GM23338 (cell line): ENCODE measurements at regions not wholly inside any gene's neighbourhood (a gene's known extent, or its start where the extent isn't known, plus 50 kb on each side); places are given as distances from the start of the nearest gene placed in this dataset.

Source experiments
- ATAC-seq: fragments of 200-7000 bp; cut with Tn5 transposase; 3 replicates; pipeline ENCODE4 v1.9.1; 2020
- DNase-seq: peaks from one replicate; pipeline ENCODE4 v3.0.0-alpha.2; 2015; ENCODE audit warnings: low spot score
- H2AFZ ChIP-seq: fragments of 200-600 bp; sonication (generic); 2 replicates; pipeline ENCODE4 v1.8.0; 2016; ENCODE audit warnings: antibody characterized with exemption, mild to moderate bottlenecking, moderate library complexity
- H3F3A ChIP-seq: fragments of 200-600 bp; sonication (generic); replicated peaks from 2 replicates; pipeline ENCODE4 v1.8.0; 2017; ENCODE audit warnings: antibody characterized with exemption, mixed run types, low read depth
- H3K27ac ChIP-seq: fragments of 200-600 bp; sonication (generic); 2 replicates; pipeline ENCODE4 v1.6.1; 2016; ENCODE audit warnings: low read depth
- H3K27me3 ChIP-seq: fragments of 200-600 bp; sonication (generic); 2 replicates; pipeline ENCODE4 v1.8.0; 2016; ENCODE audit warnings: mild to moderate bottlenecking, mixed run types, moderate library complexity; ENCODE audit not compliant: insufficient read depth
- H3K36me3 ChIP-seq: fragments of 200-600 bp; sonication (generic); 2 replicates; pipeline ENCODE4 v1.8.0; 2016; ENCODE audit warnings: mild to moderate bottlenecking; ENCODE audit not compliant: insufficient read depth
- H3K4me1 ChIP-seq: fragments of 200-600 bp; sonication (generic); 2 replicates; pipeline ENCODE4 v1.8.0; 2016; ENCODE audit warnings: mild to moderate bottlenecking, moderate library complexity; ENCODE audit not compliant: insufficient read depth
- H3K4me2 ChIP-seq: fragments of 200-600 bp; sonication (generic); 2 replicates; pipeline ENCODE4 v1.7.1; 2017; ENCODE audit warnings: mixed run types
- H3K4me3 ChIP-seq: fragments of 200-600 bp; sonication (generic); 2 replicates; pipeline ENCODE4 v1.6.1; 2016; ENCODE audit warnings: mixed run types
- H3K79me2 ChIP-seq: fragments of 200-600 bp; sonication (generic); replicated peaks from 2 replicates; pipeline ENCODE4 v1.8.0; 2017; ENCODE audit warnings: mild to moderate bottlenecking; ENCODE audit not compliant: insufficient read depth
- H3K9me2 ChIP-seq: fragments of 200-600 bp; sonication (generic); 2 replicates; pipeline ENCODE4 v1.8.0; 2017; ENCODE audit not compliant: insufficient read depth
- H4K20me1 ChIP-seq: fragments of 200-600 bp; sonication (generic); replicated peaks from 2 replicates; pipeline ENCODE4 v1.8.0; 2017; ENCODE audit warnings: mild to moderate bottlenecking; ENCODE audit not compliant: insufficient read depth
- H3K27ac Mint-ChIP-seq: 2 replicates; pipeline ENCODE4 v1.8.0; 2020; ENCODE audit warnings: inconsistent platforms, mild to moderate bottlenecking, moderate library complexity, mixed read lengths
- H3K27me3 Mint-ChIP-seq: 3 replicates; pipeline ENCODE4 v1.8.0; 2022; ENCODE audit warnings: low read depth, mild to moderate bottlenecking, moderate library complexity, mixed read lengths, inconsistent platforms; ENCODE audit not compliant: insufficient read depth, poor library complexity
- H3K36me3 Mint-ChIP-seq: 3 replicates; pipeline ENCODE4 v1.8.0; 2021; ENCODE audit warnings: low read depth, mild to moderate bottlenecking, inconsistent platforms, moderate library complexity, mixed read lengths
- H3K4me1 Mint-ChIP-seq: 3 replicates; pipeline ENCODE4 v1.8.0; 2020; ENCODE audit warnings: mild to moderate bottlenecking, inconsistent platforms, mixed read lengths
- H3K4me3 Mint-ChIP-seq: 3 replicates; pipeline ENCODE4 v1.8.0; 2021; ENCODE audit warnings: moderate library complexity, mild to moderate bottlenecking, inconsistent platforms, mixed read lengths
- H3K9me3 Mint-ChIP-seq: 3 replicates; pipeline ENCODE4 v1.8.0; 2020; ENCODE audit warnings: moderate library complexity, mild to moderate bottlenecking, inconsistent platforms, mixed read lengths
- EZH2 ChIP-seq: fragments of 200-600 bp; sonication (generic); IDR thresholded peaks from one replicate; pipeline ENCODE4 v1.8.0; 2017; ENCODE audit warnings: antibody characterized with exemption, mild to moderate bottlenecking, low read depth; ENCODE audit not compliant: unreplicated experiment
- EZH2phosphoT487 ChIP-seq: fragments of 200-600 bp; sonication (generic); IDR thresholded peaks from one replicate; pipeline ENCODE4 v1.8.1; 2018; ENCODE audit warnings: antibody characterized with exemption; ENCODE audit not compliant: unreplicated experiment
- JUNB ChIP-seq: IDR thresholded peaks from one replicate; pipeline ENCODE4 v1.6.1; 2016; ENCODE audit warnings: antibody characterized with exemption; ENCODE audit not compliant: unreplicated experiment
- NANOG ChIP-seq: IDR thresholded peaks from 2 replicates; pipeline ENCODE4 v1.6.1; 2016; ENCODE audit warnings: antibody characterized with exemption, borderline replicate concordance
- POLR2AphosphoS5 ChIP-seq: IDR thresholded peaks from 2 replicates; pipeline ENCODE4 v1.6.1; 2016; ENCODE audit warnings: antibody characterized with exemption, low read depth
- ZNF114 ChIP-seq: fragments of 250-450 bp; sonication (Bioruptor Pico); IDR thresholded peaks from 2 replicates; pipeline ENCODE4 v1.5.0; 2020; ENCODE audit warnings: mild to moderate bottlenecking, moderate library complexity
- ZNF331 ChIP-seq: fragments of 250-450 bp; sonication (Bioruptor Pico); IDR thresholded peaks from 2 replicates; pipeline ENCODE4 v1.5.0; 2020; ENCODE audit warnings: low read depth, mild to moderate bottlenecking, moderate library complexity
- TF ChIP-seq, protein P1 (sequence below): fragments of 250-450 bp; sonication (Bioruptor Pico); IDR thresholded peaks from 2 replicates; pipeline ENCODE4 v1.5.0; 2020; ENCODE audit warnings: mild to moderate bottlenecking, moderate library complexity
- TF ChIP-seq, protein P2 (sequence below): IDR thresholded peaks from one replicate; pipeline ENCODE4 v1.6.1; 2018; ENCODE audit warnings: antibody characterized with exemption; ENCODE audit not compliant: unreplicated experiment
- TF ChIP-seq, protein P3 (sequence below), 2 experiments: fragments of 200-600 bp in 1 of 2; sonication (generic) in 1 of 2; conservative IDR thresholded peaks; 2 replicates each; pipeline versions ENCODE4 v1.5.1 to v1.6.1; 2016 to 2017; ENCODE audit warnings: antibody characterized with exemption in 2 of 2, low read depth in 2 of 2, mild to moderate bottlenecking in 2 of 2, moderate library complexity in 1 of 2
- TF ChIP-seq, protein P4 (sequence below): IDR thresholded peaks from 2 replicates; pipeline ENCODE4 v1.6.1; 2016; ENCODE audit warnings: antibody characterized with exemption

DNA sequence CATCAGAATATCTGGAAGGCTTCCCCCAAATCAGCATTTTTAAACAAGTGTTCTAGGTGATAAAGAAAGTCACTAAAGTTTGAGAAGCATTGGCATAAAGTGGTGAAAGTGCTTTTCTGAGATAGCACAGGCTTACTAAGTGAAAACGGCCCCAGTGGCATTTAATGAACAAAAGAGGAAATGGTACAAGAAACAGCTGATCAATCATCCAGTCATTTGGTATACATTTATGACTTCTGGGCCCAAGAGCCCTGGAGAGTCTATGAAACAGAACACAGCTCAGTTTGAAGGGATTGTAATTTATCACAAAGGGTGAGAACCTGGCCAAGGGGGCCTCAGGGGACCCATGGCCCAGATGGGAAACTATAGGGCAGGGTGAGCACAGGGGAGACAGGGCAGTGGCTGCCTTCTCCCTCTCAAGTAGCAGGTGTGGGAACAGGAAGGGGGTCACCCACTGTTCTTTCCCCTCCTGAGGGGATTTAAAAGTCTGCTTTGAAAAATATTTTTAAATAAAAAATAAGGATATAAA lies 265.5 kb upstream of the ROPN1 start (continued):
- TF ChIP-seq, protein P1, sequence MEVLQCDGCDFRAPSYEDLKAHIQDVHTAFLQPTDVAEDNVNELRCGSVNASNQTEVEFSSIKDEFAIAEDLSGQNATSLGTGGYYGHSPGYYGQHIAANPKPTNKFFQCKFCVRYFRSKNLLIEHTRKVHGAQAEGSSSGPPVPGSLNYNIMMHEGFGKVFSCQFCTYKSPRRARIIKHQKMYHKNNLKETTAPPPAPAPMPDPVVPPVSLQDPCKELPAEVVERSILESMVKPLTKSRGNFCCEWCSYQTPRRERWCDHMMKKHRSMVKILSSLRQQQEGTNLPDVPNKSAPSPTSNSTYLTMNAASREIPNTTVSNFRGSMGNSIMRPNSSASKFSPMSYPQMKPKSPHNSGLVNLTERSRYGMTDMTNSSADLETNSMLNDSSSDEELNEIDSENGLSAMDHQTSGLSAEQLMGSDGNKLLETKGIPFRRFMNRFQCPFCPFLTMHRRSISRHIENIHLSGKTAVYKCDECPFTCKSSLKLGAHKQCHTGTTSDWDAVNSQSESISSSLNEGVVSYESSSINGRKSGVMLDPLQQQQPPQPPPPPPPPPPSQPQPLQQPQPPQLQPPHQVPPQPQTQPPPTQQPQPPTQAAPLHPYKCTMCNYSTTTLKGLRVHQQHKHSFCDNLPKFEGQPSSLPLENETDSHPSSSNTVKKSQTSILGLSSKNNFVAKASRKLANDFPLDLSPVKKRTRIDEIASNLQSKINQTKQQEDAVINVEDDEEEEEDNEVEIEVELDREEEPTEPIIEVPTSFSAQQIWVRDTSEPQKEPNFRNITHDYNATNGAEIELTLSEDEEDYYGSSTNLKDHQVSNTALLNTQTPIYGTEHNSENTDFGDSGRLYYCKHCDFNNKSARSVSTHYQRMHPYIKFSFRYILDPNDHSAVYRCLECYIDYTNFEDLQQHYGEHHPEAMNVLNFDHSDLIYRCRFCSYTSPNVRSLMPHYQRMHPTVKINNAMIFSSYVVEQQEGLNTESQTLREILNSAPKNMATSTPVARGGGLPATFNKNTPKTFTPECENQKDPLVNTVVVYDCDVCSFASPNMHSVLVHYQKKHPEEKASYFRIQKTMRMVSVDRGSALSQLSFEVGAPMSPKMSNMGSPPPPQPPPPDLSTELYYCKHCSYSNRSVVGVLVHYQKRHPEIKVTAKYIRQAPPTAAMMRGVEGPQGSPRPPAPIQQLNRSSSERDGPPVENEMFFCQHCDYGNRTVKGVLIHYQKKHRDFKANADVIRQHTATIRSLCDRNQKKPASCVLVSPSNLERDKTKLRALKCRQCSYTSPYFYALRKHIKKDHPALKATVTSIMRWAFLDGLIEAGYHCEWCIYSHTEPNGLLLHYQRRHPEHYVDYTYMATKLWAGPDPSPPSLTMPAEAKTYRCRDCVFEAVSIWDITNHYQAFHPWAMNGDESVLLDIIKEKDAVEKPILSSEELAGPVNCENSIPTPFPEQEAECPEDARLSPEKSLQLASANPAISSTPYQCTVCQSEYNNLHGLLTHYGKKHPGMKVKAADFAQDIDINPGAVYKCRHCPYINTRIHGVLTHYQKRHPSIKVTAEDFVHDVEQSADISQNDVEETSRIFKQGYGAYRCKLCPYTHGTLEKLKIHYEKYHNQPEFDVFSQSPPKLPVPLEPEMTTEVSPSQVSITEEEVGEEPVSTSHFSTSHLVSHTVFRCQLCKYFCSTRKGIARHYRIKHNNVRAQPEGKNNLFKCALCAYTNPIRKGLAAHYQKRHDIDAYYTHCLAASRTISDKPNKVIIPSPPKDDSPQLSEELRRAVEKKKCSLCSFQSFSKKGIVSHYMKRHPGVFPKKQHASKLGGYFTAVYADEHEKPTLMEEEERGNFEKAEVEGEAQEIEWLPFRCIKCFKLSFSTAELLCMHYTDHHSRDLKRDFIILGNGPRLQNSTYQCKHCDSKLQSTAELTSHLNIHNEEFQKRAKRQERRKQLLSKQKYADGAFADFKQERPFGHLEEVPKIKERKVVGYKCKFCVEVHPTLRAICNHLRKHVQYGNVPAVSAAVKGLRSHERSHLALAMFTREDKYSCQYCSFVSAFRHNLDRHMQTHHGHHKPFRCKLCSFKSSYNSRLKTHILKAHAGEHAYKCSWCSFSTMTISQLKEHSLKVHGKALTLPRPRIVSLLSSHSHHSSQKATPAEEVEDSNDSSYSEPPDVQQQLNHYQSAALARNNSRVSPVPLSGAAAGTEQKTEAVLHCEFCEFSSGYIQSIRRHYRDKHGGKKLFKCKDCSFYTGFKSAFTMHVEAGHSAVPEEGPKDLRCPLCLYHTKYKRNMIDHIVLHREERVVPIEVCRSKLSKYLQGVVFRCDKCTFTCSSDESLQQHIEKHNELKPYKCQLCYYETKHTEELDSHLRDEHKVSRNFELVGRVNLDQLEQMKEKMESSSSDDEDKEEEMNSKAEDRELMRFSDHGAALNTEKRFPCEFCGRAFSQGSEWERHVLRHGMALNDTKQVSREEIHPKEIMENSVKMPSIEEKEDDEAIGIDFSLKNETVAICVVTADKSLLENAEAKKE (CRISPR knock-in tag), result no peak
- TF ChIP-seq NANOG (no peak), EZH2phosphoT487 (no peak), ZNF114 (no peak), POLR2AphosphoS5 (no peak)

DNA sequence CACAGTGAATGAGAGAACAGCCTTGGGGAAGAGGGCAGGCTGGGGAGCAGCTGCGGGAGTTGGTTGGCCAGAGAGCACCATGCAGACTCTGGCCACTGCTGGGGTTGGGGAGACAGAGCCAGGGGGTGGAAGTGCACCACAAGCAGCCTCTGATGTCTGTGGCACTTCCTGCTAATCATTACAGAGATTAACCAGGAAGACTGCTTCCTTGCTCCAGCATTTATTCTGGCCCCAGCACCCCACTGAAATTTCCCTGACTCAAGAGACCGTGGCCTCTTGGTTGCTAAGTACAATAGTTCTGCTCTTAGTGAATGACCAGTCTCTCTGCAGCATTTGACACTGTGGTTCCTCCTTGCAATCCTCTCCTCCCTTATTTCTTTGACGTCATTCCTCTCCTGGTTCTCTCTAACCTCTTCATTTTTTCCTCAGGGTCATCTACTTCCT lies 266.2 kb upstream of the ROPN1 start:
- ATAC-seq (peak; percentile 59), DNase-seq (no peak)
- H3K4me3 ChIP-seq, result no peak overlapping the region
- no peak overlapping the region for H3K27ac ChIP-seq
- Mint-ChIP-seq H3K27me3 (peaks cover 4% of the 10 kb centered on the region), H3K27ac (no peak overlapping the region), H3K9me3 (no peaks in the 10 kb centered on the region), H3K36me3 (no peaks in the 10 kb centered on the region), H3K4me3 (no peak overlapping the region), H3K4me1 (peaks cover 29% of the 10 kb centered on the region)
- H3K79me2 ChIP-seq, result no peaks in the 10 kb centered on the region
- H4K20me1 ChIP-seq, result no peaks in the 10 kb centered on the region
- no peaks in the 10 kb centered on the region for H3K27me3 ChIP-seq
- H3K4me2 ChIP-seq, result no peak overlapping the region
- no peak overlapping the region for H2AFZ ChIP-seq
- no peaks in the 10 kb centered on the region for H3K9me2 ChIP-seq
- H3K4me1 ChIP-seq, result peaks cover 21% of the 10 kb centered on the region
- no peaks in the 10 kb centered on the region for H3F3A ChIP-seq
- no peaks in the 10 kb centered on the region for H3K36me3 ChIP-seq
- TF ChIP-seq ZNF331 (CRISPR knock-in tag) (no peak), EZH2 (no peak), JUNB (no peak), POLR2AphosphoS5 (no peak)
- TF ChIP-seq, protein P2, sequence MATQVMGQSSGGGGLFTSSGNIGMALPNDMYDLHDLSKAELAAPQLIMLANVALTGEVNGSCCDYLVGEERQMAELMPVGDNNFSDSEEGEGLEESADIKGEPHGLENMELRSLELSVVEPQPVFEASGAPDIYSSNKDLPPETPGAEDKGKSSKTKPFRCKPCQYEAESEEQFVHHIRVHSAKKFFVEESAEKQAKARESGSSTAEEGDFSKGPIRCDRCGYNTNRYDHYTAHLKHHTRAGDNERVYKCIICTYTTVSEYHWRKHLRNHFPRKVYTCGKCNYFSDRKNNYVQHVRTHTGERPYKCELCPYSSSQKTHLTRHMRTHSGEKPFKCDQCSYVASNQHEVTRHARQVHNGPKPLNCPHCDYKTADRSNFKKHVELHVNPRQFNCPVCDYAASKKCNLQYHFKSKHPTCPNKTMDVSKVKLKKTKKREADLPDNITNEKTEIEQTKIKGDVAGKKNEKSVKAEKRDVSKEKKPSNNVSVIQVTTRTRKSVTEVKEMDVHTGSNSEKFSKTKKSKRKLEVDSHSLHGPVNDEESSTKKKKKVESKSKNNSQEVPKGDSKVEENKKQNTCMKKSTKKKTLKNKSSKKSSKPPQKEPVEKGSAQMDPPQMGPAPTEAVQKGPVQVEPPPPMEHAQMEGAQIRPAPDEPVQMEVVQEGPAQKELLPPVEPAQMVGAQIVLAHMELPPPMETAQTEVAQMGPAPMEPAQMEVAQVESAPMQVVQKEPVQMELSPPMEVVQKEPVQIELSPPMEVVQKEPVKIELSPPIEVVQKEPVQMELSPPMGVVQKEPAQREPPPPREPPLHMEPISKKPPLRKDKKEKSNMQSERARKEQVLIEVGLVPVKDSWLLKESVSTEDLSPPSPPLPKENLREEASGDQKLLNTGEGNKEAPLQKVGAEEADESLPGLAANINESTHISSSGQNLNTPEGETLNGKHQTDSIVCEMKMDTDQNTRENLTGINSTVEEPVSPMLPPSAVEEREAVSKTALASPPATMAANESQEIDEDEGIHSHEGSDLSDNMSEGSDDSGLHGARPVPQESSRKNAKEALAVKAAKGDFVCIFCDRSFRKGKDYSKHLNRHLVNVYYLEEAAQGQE, result no peak
- TF ChIP-seq, protein P3, sequence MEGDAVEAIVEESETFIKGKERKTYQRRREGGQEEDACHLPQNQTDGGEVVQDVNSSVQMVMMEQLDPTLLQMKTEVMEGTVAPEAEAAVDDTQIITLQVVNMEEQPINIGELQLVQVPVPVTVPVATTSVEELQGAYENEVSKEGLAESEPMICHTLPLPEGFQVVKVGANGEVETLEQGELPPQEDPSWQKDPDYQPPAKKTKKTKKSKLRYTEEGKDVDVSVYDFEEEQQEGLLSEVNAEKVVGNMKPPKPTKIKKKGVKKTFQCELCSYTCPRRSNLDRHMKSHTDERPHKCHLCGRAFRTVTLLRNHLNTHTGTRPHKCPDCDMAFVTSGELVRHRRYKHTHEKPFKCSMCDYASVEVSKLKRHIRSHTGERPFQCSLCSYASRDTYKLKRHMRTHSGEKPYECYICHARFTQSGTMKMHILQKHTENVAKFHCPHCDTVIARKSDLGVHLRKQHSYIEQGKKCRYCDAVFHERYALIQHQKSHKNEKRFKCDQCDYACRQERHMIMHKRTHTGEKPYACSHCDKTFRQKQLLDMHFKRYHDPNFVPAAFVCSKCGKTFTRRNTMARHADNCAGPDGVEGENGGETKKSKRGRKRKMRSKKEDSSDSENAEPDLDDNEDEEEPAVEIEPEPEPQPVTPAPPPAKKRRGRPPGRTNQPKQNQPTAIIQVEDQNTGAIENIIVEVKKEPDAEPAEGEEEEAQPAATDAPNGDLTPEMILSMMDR (conservative IDR thresholded peaks at IDR 0.05; ENCODE audit: low read depth in 2 of 2), result no peak
- TF ChIP-seq, protein P4, sequence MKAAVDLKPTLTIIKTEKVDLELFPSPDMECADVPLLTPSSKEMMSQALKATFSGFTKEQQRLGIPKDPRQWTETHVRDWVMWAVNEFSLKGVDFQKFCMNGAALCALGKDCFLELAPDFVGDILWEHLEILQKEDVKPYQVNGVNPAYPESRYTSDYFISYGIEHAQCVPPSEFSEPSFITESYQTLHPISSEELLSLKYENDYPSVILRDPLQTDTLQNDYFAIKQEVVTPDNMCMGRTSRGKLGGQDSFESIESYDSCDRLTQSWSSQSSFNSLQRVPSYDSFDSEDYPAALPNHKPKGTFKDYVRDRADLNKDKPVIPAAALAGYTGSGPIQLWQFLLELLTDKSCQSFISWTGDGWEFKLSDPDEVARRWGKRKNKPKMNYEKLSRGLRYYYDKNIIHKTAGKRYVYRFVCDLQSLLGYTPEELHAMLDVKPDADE, result no peak
